CD14-positive monocyte (primary cell): ENCODE measurements at regions not wholly inside any gene's neighbourhood (a gene's known extent, or its start where the extent isn't known, plus 50 kb on each side); places are given as distances from the start of the nearest gene placed in this dataset.

Source experiments
- DNase-seq, 3 donors: peaks; one replicate each; pipeline ENCODE4 v3.0.0-alpha.2; 2011 to 2022
- H2AFZ ChIP-seq: 2 replicates; pipeline ENCODE4 v1.6.0; 2012; ENCODE audit warnings: mild to moderate bottlenecking, low read depth, low read length, inconsistent platforms; ENCODE audit not compliant: insufficient read depth, poor library complexity, severe bottlenecking
- H3K27ac ChIP-seq, 2 donors: 1 replicate in 1 of 2; 2 replicates in 1 of 2; pipeline ENCODE4 v1.5.1; 2012 to 2013; ENCODE audit warnings: low read length in 2 of 2, control low read depth in 1 of 2, inconsistent platforms in 1 of 2, low read depth in 1 of 2, mild to moderate bottlenecking in 1 of 2
- H3K27me3 ChIP-seq, 2 donors: one replicate each; pipeline versions ENCODE4 v1.6.0 to v1.6.1; 2011 to 2013; ENCODE audit warnings: low read length in 2 of 2; ENCODE audit not compliant: control insufficient read depth in 2 of 2, insufficient read depth in 2 of 2
- H3K36me3 ChIP-seq, 2 donors: replicated peaks in 1 of 2; 1 replicate in 1 of 2; 2 replicates in 1 of 2; pipeline versions ENCODE4 v1.5.1 to v1.6.1; 2012 to 2013; ENCODE audit warnings: low read length in 2 of 2, control low read depth in 1 of 2, inconsistent platforms in 1 of 2, mild to moderate bottlenecking in 1 of 2; ENCODE audit not compliant: insufficient read depth in 2 of 2, control insufficient read depth in 1 of 2
- H3K4me1 ChIP-seq, 2 donors: 1 replicate in 1 of 2; 2 replicates in 1 of 2; pipeline versions ENCODE4 v1.5.1 to v1.6.1; 2012 to 2013; ENCODE audit warnings: low read length in 2 of 2, control low read depth in 1 of 2, inconsistent platforms in 1 of 2, mild to moderate bottlenecking in 1 of 2, moderate library complexity in 1 of 2; ENCODE audit not compliant: insufficient read depth in 2 of 2, control insufficient read depth in 1 of 2
- H3K4me2 ChIP-seq: replicated peaks from 2 replicates; pipeline ENCODE3; 2012; ENCODE audit warnings: low read length, moderate library complexity, mild to moderate bottlenecking; ENCODE audit not compliant: poor library complexity, severe bottlenecking; ENCODE audit errors: extremely low read depth
- H3K4me3 ChIP-seq, 3 experiments: fragments of 200-600 bp in 1 of 3; sonication (generic) in 1 of 3; replicated peaks in 1 of 3; 1 replicate in 2 of 3; 2 replicates in 1 of 3; pipeline ENCODE4 v1.5.1; 2011 to 2013; ENCODE audit warnings: low read length in 3 of 3, mild to moderate bottlenecking in 3 of 3, control low read depth in 2 of 3, low read depth in 2 of 3, inconsistent platforms in 1 of 3, moderate library complexity in 1 of 3
- H3K79me2 ChIP-seq: 2 replicates; pipeline ENCODE4 v1.6.0; 2012; ENCODE audit warnings: mild to moderate bottlenecking, control low read depth, inconsistent platforms, low read length, moderate library complexity; ENCODE audit not compliant: insufficient read depth
- H3K9ac ChIP-seq: 2 replicates; pipeline ENCODE4 v1.6.0; 2017; ENCODE audit warnings: low read length, mild to moderate bottlenecking; ENCODE audit not compliant: insufficient read depth, poor library complexity, severe bottlenecking
- H3K9me3 ChIP-seq, 2 donors: replicated peaks in 1 of 2; 1 replicate in 1 of 2; 2 replicates in 1 of 2; pipeline versions ENCODE4 v1.5.1 to v1.6.1; 2012 to 2013; ENCODE audit warnings: low read length in 2 of 2, control low read depth in 1 of 2; ENCODE audit not compliant: control insufficient read depth in 1 of 2, insufficient read depth in 1 of 2
- H4K20me1 ChIP-seq: 2 replicates; pipeline ENCODE4 v1.6.0; 2012; ENCODE audit warnings: mild to moderate bottlenecking, low read length, control low read depth, moderate library complexity; ENCODE audit not compliant: insufficient read depth
- H3K27ac Mint-ChIP-seq, 7 donors: one replicate each; pipeline ENCODE4 v1.8.0; 2020; ENCODE audit warnings: mild to moderate bottlenecking in 7 of 7, mixed read lengths in 7 of 7, moderate library complexity in 6 of 7, inconsistent platforms in 2 of 7
- H3K27me3 Mint-ChIP-seq, 3 donors: one replicate each; pipeline ENCODE4 v1.8.0; 2021 to 2022; ENCODE audit warnings: low read depth in 3 of 3, mild to moderate bottlenecking in 3 of 3, mixed read lengths in 3 of 3, moderate library complexity in 3 of 3, inconsistent platforms in 1 of 3
- H3K36me3 Mint-ChIP-seq, 2 donors: one replicate each; pipeline ENCODE4 v1.8.0; 2020; ENCODE audit warnings: mixed read lengths in 2 of 2, inconsistent platforms in 1 of 2, mild to moderate bottlenecking in 1 of 2
- H3K4me1 Mint-ChIP-seq: one replicate; pipeline ENCODE4 v1.8.0; 2020; ENCODE audit warnings: mild to moderate bottlenecking, mixed read lengths
- H3K4me3 Mint-ChIP-seq, 2 donors: one replicate each; pipeline ENCODE4 v1.8.0; 2020; ENCODE audit warnings: mild to moderate bottlenecking in 2 of 2, mixed read lengths in 2 of 2, moderate library complexity in 1 of 2
- H3K9me3 Mint-ChIP-seq, 7 donors: one replicate each; pipeline ENCODE4 v1.8.0; 2020 to 2022; ENCODE audit warnings: mixed read lengths in 7 of 7, mild to moderate bottlenecking in 6 of 7, moderate library complexity in 6 of 7, inconsistent platforms in 2 of 7
- CTCF ChIP-seq: fragments of 200-600 bp; IDR thresholded peaks from one replicate; pipeline ENCODE4 v1.8.0; 2022; ENCODE audit warnings: antibody characterized with exemption, mild to moderate bottlenecking
- WGBS: methylation state at CpG from one replicate; pipeline ENCODE4 v1.1.5; 2013; ENCODE audit warnings: missing lambda C conversion rate; ENCODE audit not compliant: insufficient coverage; 5-methylcytosine and 5-hydroxymethylcytosine counted together
- intact Hi-C, 2 donors: fragments of 100-400 bp; cut with micrococcal nuclease; formaldehyde crosslinking; loops; one replicate each; pipeline versions ENCODE4 v1.15.0 to v1.15.1; 2023

- peaks cover 0 to 6% of the 10 kb centered on the region in 2 donors for H3K9me3 ChIP-seq
- no peak overlapping the region for H3K9ac ChIP-seq
- no peaks in the 10 kb centered on the region for H4K20me1 ChIP-seq
- no peaks in the 10 kb centered on the region for H3K36me3 Mint-ChIP-seq
- H3K4me2 ChIP-seq = no peak overlapping the region
- no peaks in the 10 kb centered on the region for H3K4me1 ChIP-seq
- no peak overlapping the region for H3K27ac Mint-ChIP-seq
- no peaks in the 10 kb centered on the region for H3K4me1 Mint-ChIP-seq
- no peak for TF ChIP-seq CTCF
- peaks cover 3 to 25% (median 9%) of the 10 kb centered on the region in 7 donors for H3K9me3 Mint-ChIP-seq
- H3K27ac ChIP-seq = no peak overlapping the region
- H3K27me3 Mint-ChIP-seq = peaks cover 0 to 2% (median 0%) of the 10 kb centered on the region in 3 donors
- intact Hi-C loops = no loop called here
- 91% methylated on average over 4 of the region's 6 CpGs for WGBS
- no peaks in the 10 kb centered on the region for H3K27me3 ChIP-seq
- no peaks in the 10 kb centered on the region for H3K79me2 ChIP-seq
- no peak overlapping the region for H3K4me3 Mint-ChIP-seq
- H3K4me3 ChIP-seq = no peak overlapping the region
- H3K36me3 ChIP-seq = no peaks in the 10 kb centered on the region
- no peak overlapping the region for H2AFZ ChIP-seq
- no peak for DNase-seq
Observed at GRCh38 chr11:28504555-28505110, 396.4 kb downstream of the METTL15 start.

GRCh38 chr11:28495333-28495732 is 387.1 kb downstream of the METTL15 start:
- Mint-ChIP-seq H3K4me3 (no peak overlapping the region), H3K27ac (no peak overlapping the region), H3K9me3 (peaks cover 2 to 13% (median 8%) of the 10 kb centered on the region in 7 donors), H3K4me1 (no peaks in the 10 kb centered on the region), H3K36me3 (no peaks in the 10 kb centered on the region), H3K27me3 (no peaks in the 10 kb centered on the region)
- Histone ChIP-seq H2AFZ (no peak overlapping the region), H4K20me1 (no peaks in the 10 kb centered on the region), H3K9ac (no peak overlapping the region), H3K36me3 (no peaks in the 10 kb centered on the region), H3K4me1 (no peaks in the 10 kb centered on the region), H3K79me2 (no peaks in the 10 kb centered on the region), H3K27ac (no peak overlapping the region), H3K4me3 (no peak overlapping the region), H3K4me2 (no peak overlapping the region), H3K27me3 (no peaks in the 10 kb centered on the region), H3K9me3 (no peaks in the 10 kb centered on the region)
- intact Hi-C loops = no loop called here
- WGBS = no CpG with 5 or more reads among the region's 2 CpGs
- no peak for DNase-seq
- no peak for TF ChIP-seq CTCF
